Esophagus mucosa (tissue), 1 donor: ENCODE measurements at regions not wholly inside any gene's neighbourhood (a gene's known extent, or its start where the extent isn't known, plus 50 kb on each side); places are given as distances from the start of the nearest gene placed in this dataset.

ENCODE experiments used
- ATAC-seq: fragments of 200-7000 bp; cut with Tn5 transposase; one replicate; pipeline ENCODE4 v1.9.1; 2020
- donor health status: DM: yes; HTN: yes; CAD: no.

DNA sequence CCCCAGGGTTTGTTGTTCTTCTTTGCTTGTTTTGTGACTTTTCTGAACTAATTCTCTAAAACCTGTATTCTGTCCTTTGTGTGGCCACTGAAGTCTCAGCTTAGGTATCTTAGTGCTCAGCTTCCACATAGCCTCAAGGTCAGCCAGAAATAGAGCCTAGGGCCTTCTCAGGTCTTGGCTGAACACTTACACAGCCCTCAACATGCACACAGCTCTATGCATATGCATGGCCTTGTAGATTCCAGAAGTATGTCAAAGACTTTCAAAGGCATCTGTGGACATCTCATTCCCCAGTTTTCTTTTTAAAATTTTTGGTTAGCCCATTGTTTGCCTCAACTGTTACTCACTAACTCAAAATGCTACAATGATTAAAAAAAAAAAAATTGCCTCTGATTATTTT, 99.9 kb upstream of the GRIA1 start:
- ATAC-seq, result no peak

DNA sequence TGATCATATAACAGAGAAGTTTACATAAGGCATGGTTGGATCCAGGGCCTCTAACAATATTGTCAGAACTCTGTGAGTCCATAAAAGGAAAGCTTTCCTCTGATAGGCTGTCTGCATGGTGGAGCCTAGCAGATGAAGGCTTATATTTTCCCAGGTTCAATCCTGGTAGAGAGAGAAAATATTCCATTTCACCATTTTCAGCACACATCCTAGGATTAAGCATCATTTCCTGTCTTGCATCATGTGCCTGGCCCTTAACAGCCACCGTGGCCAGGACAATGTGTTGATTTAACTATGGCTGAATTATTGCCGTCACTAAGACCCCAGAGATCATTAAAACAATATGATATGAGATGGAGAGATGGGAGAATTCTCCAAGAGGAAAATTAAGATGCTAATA, 90.9 kb upstream of the GRIA1 start:
- ATAC-seq, result no peak

DNA sequence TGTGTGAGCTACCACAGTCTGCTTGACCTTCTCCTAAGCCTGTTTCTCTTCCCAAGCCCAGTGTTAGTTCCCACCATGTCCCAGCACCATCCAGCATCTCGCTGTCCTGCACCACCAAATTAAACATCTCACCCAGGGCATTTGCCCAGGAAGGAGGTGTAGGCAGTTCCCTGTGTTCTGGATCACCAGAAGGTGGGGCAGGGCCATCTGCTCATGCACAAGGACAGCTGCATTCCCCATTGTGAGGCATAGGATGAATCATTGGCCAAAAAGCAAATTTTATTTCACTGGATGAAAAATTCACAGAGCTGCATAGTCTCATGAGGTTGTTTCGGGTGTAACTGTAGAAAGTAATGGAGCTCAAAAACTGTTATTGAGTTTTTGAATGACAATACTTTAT, 89.5 kb upstream of the GRIA1 start:
- no peak for ATAC-seq

- ATAC-seq, result no peak
Observed at GRCh38 chr5:153402550-153402949, 87.9 kb upstream of the GRIA1 start.

- ATAC-seq, result no peak
Observed at GRCh38 chr5:153403470-153403869, 87.0 kb upstream of the GRIA1 start.

GRCh38 chr5:153404747-153405146, 85.7 kb upstream of the GRIA1 start:
- ATAC-seq, result no peak

DNA sequence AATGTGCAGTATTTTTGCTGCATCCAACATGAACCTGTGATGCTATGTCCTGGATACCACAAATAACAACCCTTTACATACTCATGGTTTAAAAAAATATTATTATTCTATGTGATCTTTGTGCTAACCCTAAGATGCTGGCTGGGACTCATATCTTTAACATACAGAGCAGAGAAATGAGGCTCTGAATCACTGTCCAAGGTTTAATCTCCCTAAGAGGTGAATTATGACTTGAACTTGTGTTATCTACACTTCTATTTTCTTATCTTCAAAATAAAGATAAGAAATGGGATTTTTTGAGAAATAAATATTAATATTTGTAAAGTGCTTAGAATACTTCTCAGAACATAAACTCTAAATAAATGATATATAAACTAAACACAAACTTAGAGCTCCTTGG, 68.8 kb upstream of the GRIA1 start:
- no peak for ATAC-seq

DNA sequence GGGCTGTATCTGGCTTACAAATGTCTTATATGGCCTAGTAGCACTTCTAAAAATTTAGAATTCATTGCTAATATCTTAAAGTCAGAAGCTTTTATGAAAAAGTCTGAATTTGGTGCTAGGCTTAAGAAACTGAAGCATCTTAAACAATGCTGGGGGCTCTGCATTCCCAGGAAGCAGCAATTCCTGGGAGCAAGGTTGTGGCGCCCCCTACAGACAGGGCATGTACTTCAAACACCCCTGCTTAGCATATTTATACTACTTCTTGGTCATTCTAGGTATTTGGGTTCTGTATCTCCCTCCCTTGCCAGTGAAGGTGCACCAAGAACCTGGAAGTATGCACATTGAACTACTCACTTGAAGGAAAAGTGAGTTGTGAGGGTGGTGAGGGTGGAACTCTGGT, 64.6 kb upstream of the GRIA1 start:
- ATAC-seq, result no peak

DNA sequence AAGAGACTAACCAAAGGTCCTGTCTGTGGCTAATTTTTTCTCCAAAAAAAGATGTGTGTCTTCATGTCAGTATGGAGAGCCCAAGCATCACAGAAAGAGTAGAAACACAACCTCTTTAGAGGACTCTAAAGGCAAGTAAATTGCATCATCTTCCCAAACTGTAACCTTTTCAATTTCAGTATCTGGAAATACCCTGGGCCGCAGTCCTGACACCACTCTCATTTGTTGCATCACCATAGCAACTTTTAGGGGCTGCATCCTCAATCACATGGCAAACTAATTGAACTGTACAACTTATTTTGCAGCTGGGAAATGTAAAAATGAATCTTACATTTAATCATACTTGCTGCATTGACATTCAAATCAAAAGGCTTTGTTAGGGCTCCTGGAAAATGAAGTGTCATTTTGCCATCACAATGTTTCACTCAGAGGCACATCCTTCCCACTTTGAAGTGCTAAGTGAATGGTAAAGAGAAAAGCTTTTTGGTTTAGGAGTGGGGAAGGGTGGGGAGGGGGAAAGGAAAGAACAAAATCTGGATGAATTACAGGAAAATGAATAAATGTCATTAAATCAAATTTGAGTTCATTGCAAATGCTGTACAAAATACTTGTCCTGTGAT, 60.6 kb upstream of the GRIA1 start:
- ATAC-seq, result no peak

- no peak for ATAC-seq
Observed at GRCh38 chr5:153432583-153432982, 57.9 kb upstream of the GRIA1 start.

GRCh38 chr5:153437251-153437650, 53.2 kb upstream of the GRIA1 start:
- ATAC-seq, result no peak

DNA sequence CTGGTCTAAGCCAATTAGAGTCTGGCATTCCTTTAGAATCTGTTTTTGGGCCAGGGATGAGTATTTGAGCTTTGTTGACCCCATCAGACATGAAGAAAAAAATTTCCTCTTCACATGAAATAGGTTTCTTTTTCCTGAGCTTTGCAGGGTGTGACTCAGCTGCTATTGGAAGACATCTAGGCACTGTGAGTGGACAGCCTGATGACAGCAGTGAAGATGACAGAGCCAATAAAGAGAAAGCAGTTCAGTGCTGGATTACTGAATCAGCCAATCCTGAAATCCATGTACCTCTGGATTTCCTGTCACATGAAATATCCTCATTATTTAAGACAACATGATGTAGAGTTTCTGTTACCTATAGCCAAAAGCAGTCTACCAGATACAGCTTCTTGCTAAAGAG, 51.3 kb upstream of the GRIA1 start:
- ATAC-seq, result no peak
